Activated CD4-positive, alpha-beta T cell treated with anti-CD3 and anti-CD28 coated beads for 36 hours (primary cell): ENCODE measurements at regions not wholly inside any gene's neighbourhood (a gene's known extent, or its start where the extent isn't known, plus 50 kb on each side); places are given as distances from the start of the nearest gene placed in this dataset.
"Not testable (repeated sequence)": the region's sequence is repeated elsewhere in the genome, so short reads cannot be mapped to it uniquely, and the experiment has no call there.

Experiments
- ATAC-seq: fragments of 200-7000 bp; cut with Tn5 transposase; one replicate; pipeline ENCODE4 v1.10.0; 2021; ENCODE audit warnings: mild to moderate bottlenecking, moderate library complexity
- CTCF ChIA-PET: fragments of 350-600 bp; sonication (Branson Sonifier 250); formaldehyde crosslinking; loops from one replicate; lab custom pipeline; 2021; ENCODE audit warnings: antibody characterized with exemption; lab: Charles Lee
- POLR2A ChIA-PET: fragments of 350-600 bp; sonication (Branson Sonifier 250); formaldehyde crosslinking; loops from one replicate; lab custom pipeline; 2021; ENCODE audit warnings: antibody characterized with exemption, inconsistent platforms; lab: Charles Lee
- DNase-seq: peaks from one replicate; pipeline ENCODE4 v3.0.0-alpha.2; 2020
- H3K27ac Mint-ChIP-seq: one replicate; pipeline ENCODE4 v1.8.0; 2021; ENCODE audit warnings: mixed read lengths
- H3K27me3 Mint-ChIP-seq: one replicate; pipeline ENCODE4 v1.8.0; 2021; ENCODE audit warnings: mixed read lengths
- H3K36me3 Mint-ChIP-seq: one replicate; pipeline ENCODE4 v1.8.0; 2021; ENCODE audit warnings: low read depth, mixed read lengths
- H3K4me1 Mint-ChIP-seq: one replicate; pipeline ENCODE4 v1.8.0; 2021; ENCODE audit warnings: mixed read lengths
- H3K4me3 Mint-ChIP-seq: one replicate; pipeline ENCODE4 v1.8.0; 2021; ENCODE audit warnings: mild to moderate bottlenecking, moderate library complexity, mixed read lengths
- H3K9me3 Mint-ChIP-seq: one replicate; pipeline ENCODE4 v1.8.0; 2021; ENCODE audit warnings: low read depth, mixed read lengths
- intact Hi-C, 2 experiments: fragments of 100-400 bp; cut with DNase I in 1 of 2; cut with micrococcal nuclease in 1 of 2; formaldehyde crosslinking; loops; one replicate each; pipeline versions ENCODE4 v1.14.2 to v1.15.1; 2022 to 2024; cut with DNase I, micrococcal nuclease

DNA sequence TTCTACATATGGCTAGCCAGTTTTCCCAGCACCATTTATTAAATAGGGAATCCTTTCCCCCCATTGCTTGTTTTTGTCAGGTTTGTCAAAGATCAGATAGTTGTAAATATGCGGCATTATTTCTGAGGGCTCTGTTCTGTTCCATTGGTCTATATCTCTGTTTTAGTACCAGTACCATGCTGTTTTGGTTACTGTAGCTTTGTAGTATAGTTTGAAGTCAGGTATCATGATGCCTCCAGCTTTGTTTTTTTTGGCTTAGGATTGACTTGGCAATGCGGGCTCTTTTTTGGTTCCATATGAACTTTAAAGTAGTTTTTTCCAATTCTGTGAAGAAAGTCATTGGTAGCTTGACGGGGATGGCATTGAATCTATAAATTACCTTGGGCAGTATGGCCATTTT lies 60.0 kb upstream of the GPC3 start:
- POLR2A ChIA-PET, H3K27ac Mint-ChIP-seq, CTCF ChIA-PET, H3K4me3 Mint-ChIP-seq, H3K9me3 Mint-ChIP-seq, H3K36me3 Mint-ChIP-seq, ATAC-seq, H3K4me1 Mint-ChIP-seq, H3K27me3 Mint-ChIP-seq, intact Hi-C loops, DNase-seq: not testable (repeated sequence)

DNA sequence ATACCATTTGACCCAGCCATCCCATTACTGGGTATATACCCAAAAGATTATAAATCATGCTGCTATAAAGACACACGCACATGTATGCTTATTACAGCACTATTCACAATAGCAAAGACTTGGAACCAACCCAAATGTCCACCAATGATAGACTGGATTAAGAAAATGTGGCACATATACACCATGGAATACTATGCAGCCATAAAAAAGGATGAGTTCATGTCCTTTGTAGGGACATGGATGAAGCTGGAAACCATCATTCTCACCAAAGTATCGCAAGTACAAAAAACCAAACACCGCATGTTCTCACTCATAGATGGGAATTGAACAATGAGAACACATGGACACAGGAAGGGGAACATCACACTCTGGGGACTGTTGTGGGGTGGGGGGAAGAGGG lies 81.7 kb upstream of the GPC3 start:
- CTCF ChIA-PET: not testable (repeated sequence)

DNA sequence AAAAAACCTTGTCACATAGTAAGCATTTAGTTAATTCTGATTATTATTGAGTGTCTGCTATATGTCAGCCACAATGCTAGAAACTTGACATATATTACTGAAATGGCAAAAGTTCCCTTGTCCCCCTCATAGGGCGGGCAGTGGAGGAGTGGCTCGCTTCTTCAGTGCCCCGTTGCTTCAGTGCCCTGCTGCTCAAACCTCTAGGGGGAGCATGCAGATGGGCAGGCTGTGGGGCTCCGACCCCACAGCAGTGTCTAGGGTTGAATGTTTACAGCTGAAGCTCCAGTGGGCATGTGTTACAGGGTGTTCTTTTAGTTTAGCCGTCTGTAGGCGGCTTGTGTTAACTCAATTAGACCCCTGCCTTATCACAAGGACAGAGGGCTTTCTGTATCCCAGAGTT lies 86.5 kb upstream of the GPC3 start:
- POLR2A ChIA-PET, ATAC-seq, H3K36me3 Mint-ChIP-seq, CTCF ChIA-PET, H3K9me3 Mint-ChIP-seq, H3K27ac Mint-ChIP-seq, H3K4me3 Mint-ChIP-seq, H3K4me1 Mint-ChIP-seq, H3K27me3 Mint-ChIP-seq, DNase-seq, intact Hi-C loops: not testable (repeated sequence)

More for the DNA sequence above, 81.7 kb upstream of the GPC3 start:
- DNase-seq, H3K9me3 Mint-ChIP-seq, intact Hi-C loops, H3K4me3 Mint-ChIP-seq, ATAC-seq, H3K36me3 Mint-ChIP-seq, H3K27ac Mint-ChIP-seq, H3K27me3 Mint-ChIP-seq, POLR2A ChIA-PET, H3K4me1 Mint-ChIP-seq: not testable (repeated sequence)

DNA sequence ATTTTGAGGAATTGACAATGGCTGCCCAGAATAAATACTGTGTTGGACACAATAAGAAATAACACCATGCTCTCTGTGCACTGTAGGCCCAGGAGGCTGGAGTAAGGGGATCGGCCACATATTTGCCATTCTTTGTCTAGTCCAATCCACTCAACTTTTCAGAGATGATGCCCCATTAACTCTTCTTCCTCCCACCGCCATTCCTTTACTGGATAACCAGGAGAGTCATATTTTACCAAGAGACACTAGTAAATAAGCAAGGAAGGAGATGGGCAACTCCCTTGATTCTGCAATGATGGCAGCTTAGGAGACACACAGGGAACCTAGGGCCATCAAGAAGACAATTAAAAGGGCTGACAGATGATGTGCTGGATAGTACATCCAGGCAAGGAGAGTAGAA lies 87.9 kb upstream of the GPC3 start:
- no peaks in the 10 kb centered on the region for H3K36me3 Mint-ChIP-seq
- H3K4me3 Mint-ChIP-seq: no peak overlapping the region
- H3K27ac Mint-ChIP-seq: no peak overlapping the region
- no peaks in the 10 kb centered on the region for H3K9me3 Mint-ChIP-seq
- ChIA-PET POLR2A (no interaction called here), CTCF (no interaction called here)
- H3K4me1 Mint-ChIP-seq: no peaks in the 10 kb centered on the region
- peaks cover 2% of the 10 kb centered on the region for H3K27me3 Mint-ChIP-seq
- intact Hi-C loops: no loop called here
- ATAC-seq (no peak), DNase-seq (no peak)

DNA sequence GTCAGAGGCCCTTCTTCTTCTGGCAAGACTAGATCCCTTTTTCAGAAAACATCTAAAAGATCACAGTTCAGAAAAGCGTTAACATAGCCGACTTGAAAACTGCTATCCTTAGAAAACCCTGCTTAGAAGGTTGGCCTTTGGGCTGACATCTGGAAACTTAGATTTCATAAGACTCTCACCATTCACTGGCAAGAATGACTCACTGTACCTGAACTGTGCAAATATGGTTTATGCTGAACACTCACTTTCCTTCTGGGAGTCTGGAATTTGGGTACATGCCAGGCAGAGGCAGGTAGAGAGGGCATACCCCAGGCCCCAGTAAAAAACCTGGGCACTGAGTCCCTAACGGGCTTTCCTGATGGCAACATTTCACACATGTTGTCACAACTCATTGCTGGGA lies 88.8 kb upstream of the GPC3 start:
- POLR2A ChIA-PET: no interaction called here
- Mint-ChIP-seq H3K4me1 (no peaks in the 10 kb centered on the region), H3K27me3 (peaks cover 2% of the 10 kb centered on the region), H3K4me3 (no peak overlapping the region), H3K36me3 (no peaks in the 10 kb centered on the region), H3K9me3 (no peaks in the 10 kb centered on the region), H3K27ac (no peak overlapping the region)
- CTCF ChIA-PET: no interaction called here
- no peak for ATAC-seq
- intact Hi-C loops: no loop called here
- no peak for DNase-seq

DNA sequence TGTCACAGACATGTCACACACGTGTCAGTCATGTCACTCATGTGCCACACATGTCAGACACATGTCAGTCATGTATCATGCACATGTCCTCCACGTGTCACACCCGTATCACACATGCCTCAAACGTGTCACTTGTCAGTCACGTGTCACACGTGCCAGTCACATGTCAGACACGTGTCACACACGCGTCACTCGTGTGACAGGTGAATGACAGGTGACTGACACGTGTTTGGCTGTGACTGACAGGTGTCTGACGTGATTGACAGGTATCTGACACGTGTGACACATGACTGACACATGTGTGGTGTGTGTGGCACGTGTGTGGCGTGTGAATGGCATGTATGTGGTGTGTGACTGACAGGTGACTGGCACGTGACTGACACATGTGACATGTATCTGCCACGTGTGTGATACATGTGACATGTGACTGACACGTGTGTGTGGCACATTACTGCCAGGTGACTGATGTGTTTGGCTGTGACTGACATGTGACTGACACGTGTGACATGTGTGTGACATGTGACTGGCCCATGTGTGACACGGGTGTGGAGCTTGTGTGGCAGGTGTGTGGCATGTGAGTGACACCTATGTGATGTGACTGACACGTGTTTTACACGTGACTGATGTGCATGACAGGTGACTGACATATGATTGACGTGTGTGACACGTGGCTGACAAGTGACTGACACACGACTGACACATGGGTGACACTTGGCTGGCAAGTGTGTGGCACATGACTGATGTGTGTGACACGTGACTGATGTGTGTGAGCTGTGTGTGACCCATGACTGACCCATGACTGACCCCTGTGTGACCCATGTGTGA lies 90.7 kb upstream of the GPC3 start:
- no peak overlapping the region for H3K4me3 Mint-ChIP-seq
- POLR2A ChIA-PET: no interaction called here
- H3K27ac Mint-ChIP-seq: no peak overlapping the region
- DNase-seq (no peak), ATAC-seq (no peak)
- H3K4me1 Mint-ChIP-seq: no peaks in the 10 kb centered on the region
- no peaks in the 10 kb centered on the region for H3K9me3 Mint-ChIP-seq
- H3K27me3 Mint-ChIP-seq: peaks cover 2% of the 10 kb centered on the region
- intact Hi-C loops: no loop called here
- CTCF ChIA-PET: no interaction called here
- H3K36me3 Mint-ChIP-seq: no peaks in the 10 kb centered on the region

DNA sequence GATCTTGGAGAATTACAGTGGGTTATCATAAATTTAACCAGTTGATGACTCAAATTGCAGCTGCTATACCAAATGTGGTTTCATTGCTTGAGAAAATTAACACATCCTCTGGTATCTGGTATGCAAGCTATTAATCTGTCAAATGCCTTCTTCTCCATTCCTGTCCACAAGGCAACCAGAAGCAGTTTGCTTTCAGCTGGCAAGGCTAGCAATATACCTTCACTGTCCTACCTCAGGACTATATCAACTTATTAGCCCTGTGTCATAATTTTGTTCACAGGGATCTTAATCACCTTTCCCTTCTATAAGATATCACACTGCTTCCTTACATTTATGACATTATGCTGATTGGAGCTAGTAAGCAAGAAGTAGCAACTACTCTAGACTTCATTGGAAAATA lies 110.0 kb upstream of the GPC3 start:
- intact Hi-C loops: no loop called here
- CTCF ChIA-PET: no interaction called here
- H3K36me3 Mint-ChIP-seq: no peaks in the 10 kb centered on the region
- no peak for DNase-seq
- H3K27ac Mint-ChIP-seq: no peak overlapping the region
- POLR2A ChIA-PET: no interaction called here
- peaks cover 4% of the 10 kb centered on the region for H3K9me3 Mint-ChIP-seq
- no peaks in the 10 kb centered on the region for H3K27me3 Mint-ChIP-seq
- no peak for ATAC-seq
- H3K4me1 Mint-ChIP-seq: no peaks in the 10 kb centered on the region
- no peak overlapping the region for H3K4me3 Mint-ChIP-seq

DNA sequence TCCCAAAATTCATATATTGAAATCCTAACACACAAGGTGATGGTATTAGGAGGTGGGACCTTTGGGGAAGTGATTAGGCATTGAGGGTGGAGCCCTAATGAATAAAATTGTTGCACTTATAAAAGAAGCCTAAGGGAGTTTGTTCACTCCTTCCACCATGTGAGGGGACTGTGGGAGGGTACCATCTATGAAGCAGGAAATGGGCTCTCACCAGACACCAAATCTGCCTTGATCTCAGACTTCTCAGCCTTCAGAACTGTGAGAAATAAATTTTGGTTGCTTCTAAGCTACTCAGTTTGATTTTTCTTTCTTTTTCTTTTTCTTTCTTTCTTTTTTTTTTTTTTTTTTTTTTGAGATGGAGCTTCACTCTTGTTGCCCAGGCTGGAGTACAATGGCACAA lies 116.2 kb upstream of the GPC3 start:
- ChIA-PET CTCF (no interaction called here), POLR2A (no interaction called here)
- intact Hi-C loops: no loop called here
- Mint-ChIP-seq H3K4me3 (no peak overlapping the region), H3K9me3 (peaks cover 4% of the 10 kb centered on the region), H3K4me1 (no peaks in the 10 kb centered on the region), H3K27ac (no peak overlapping the region), H3K27me3 (no peaks in the 10 kb centered on the region), H3K36me3 (no peaks in the 10 kb centered on the region)
- ATAC-seq: no peak
- no peak for DNase-seq

DNA sequence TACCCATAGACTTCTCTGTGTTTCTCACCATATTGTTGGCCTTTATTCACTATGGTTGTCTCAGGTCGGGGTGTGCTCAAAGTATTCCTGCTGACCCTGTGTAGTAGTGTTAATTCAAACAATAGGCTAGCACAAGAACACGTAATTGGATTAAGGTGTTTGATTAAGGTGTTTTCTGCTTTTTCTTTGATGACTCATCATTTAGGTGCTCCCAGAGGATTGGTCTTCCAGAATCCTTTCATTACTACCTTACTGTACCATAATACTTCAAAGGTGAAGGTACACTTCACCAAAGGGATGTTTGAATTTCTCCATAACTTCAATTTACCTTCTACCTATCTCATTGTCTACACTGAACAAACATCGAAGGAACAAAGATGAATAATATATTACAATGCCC lies 121.7 kb upstream of the CCDC160 start:
- intact Hi-C loops: no loop called here
- ChIA-PET CTCF (interaction anchor here (1.3 kb wide), 1 partner anchor 14 kb away, joined by 3 read pairs; no protein-coding TSS in a partner anchor), POLR2A (no interaction called here)
- DNase-seq: no peak
- H3K36me3 Mint-ChIP-seq: no peaks in the 10 kb centered on the region
- no peak for ATAC-seq
- H3K4me3 Mint-ChIP-seq: no peak overlapping the region
- H3K27me3 Mint-ChIP-seq: peaks cover 3% of the 10 kb centered on the region
- no peak overlapping the region for H3K27ac Mint-ChIP-seq
- H3K9me3 Mint-ChIP-seq: no peaks in the 10 kb centered on the region
- H3K4me1 Mint-ChIP-seq: no peaks in the 10 kb centered on the region

DNA sequence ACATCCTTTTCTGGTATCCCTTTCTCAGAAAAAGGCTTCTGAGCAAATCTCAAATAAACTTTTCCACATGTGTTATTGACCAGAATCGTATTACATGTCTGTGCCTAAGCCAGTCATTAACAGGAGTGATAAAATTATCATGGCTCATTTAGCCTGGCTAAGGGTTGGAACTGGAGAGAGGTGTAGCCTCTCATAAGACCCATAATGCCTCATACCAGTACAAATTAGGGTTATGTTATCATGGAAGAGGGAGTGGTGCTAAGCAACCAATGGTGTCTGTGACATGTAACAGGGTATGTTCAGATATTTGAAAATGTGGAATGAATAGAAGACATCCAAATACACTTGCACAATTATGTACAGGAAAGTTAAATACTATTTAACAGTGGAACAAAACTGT lies 99.6 kb upstream of the CCDC160 start:
- DNase-seq (no peak), ATAC-seq (no peak)
- Mint-ChIP-seq H3K9me3 (no peaks in the 10 kb centered on the region), H3K27me3 (peaks cover 2% of the 10 kb centered on the region), H3K4me1 (no peaks in the 10 kb centered on the region), H3K27ac (no peak overlapping the region), H3K4me3 (no peak overlapping the region), H3K36me3 (no peaks in the 10 kb centered on the region)
- CTCF ChIA-PET: no interaction called here
- intact Hi-C loops: loop anchor here in 1 of 2 experiments (10.0 kb wide), 1 partner anchor 193 kb away; no protein-coding TSS in a partner anchor
- POLR2A ChIA-PET: no interaction called here

DNA sequence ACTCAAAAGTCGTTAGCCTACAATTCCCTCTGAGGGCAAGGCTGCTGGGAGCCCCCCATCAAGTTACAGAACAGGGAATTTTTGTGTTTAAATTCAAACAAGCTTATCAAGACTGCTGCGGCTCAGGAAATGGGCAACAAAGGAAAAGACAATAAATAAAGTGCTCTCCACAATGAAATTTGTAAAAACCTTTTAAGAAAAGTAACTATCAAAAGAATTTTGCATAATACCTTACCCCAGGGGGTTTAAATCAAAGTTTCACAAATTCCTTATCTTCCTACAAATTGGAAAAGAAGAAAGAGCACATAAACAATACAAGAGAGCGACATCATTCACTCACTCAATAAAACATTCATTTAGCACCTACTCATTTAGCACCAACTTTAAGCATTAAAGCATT lies 97.9 kb upstream of the CCDC160 start:
- CTCF ChIA-PET: interaction anchor here (0.7 kb wide), 1 partner anchor 109 kb away, joined by 3 read pairs; no protein-coding TSS in a partner anchor
- no peaks in the 10 kb centered on the region for H3K9me3 Mint-ChIP-seq
- no peaks in the 10 kb centered on the region for H3K36me3 Mint-ChIP-seq
- intact Hi-C loops: loop anchor here in 1 of 2 experiments (10.0 kb wide), 1 partner anchor 194 kb away; no protein-coding TSS in a partner anchor
- H3K4me3 Mint-ChIP-seq: no peak overlapping the region
- no peak for DNase-seq
- H3K4me1 Mint-ChIP-seq: no peaks in the 10 kb centered on the region
- H3K27me3 Mint-ChIP-seq: peaks cover 2% of the 10 kb centered on the region
- no peak overlapping the region for H3K27ac Mint-ChIP-seq
- no peak for ATAC-seq
- POLR2A ChIA-PET: no interaction called here

DNA sequence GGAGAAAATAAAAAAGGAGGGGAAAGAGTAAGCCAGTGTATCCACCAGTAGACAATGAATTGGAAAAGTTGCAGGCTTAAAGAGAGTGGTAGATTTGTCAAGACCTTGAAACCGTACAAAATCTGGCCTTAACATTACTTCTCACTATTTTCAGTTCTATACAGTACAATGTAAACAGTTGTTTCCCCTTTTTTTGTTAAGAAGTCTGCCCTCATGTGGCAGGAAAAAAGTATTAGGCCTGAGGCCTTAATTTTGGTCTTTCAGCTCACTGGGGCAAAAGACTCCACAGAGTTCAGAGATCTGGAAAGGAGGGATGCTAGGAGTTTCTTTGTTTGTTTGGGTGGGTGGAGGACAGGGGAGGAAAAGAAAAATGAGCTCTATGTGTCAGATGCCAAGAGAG lies 92.8 kb upstream of the CCDC160 start:
- ATAC-seq: no peak
- intact Hi-C loops: loop anchor here in 1 of 2 experiments (5.0 kb wide), 1 partner anchor 352 kb away; no protein-coding TSS in a partner anchor
- Mint-ChIP-seq H3K4me1 (no peaks in the 10 kb centered on the region), H3K27ac (no peak overlapping the region), H3K4me3 (no peak overlapping the region), H3K36me3 (no peaks in the 10 kb centered on the region), H3K27me3 (peaks cover 2% of the 10 kb centered on the region), H3K9me3 (no peaks in the 10 kb centered on the region)
- DNase-seq: no peak
- ChIA-PET CTCF (interaction anchor here (0.6 to 1.3 kb wide), 4 partner anchors 14 to 398 kb away, joined by 3 to 4 read pairs (median 4); no protein-coding TSS in a partner anchor), POLR2A (interaction anchor here (0.6 kb wide), 1 partner anchor 225 kb away, joined by 3 read pairs; no protein-coding TSS in a partner anchor)
